Left lung (tissue), 4 donors: ENCODE measurements at regions not wholly inside any gene's neighbourhood (a gene's known extent, or its start where the extent isn't known, plus 50 kb on each side); places are given as distances from the start of the nearest gene placed in this dataset.
A peak's percentile ranks its signal among the peaks of the same experiment; 100 is the strongest.

Experiments used
- ATAC-seq: fragments of 200-7000 bp; cut with Tn5 transposase; one replicate; pipeline ENCODE4 v1.9.1; 2020; ENCODE audit warnings: moderate library complexity
- DNase-seq, 4 donors: peaks; one replicate each; pipeline ENCODE4 v3.0.0-alpha.2; 2013 to 2020
- H3K27ac ChIP-seq, 2 donors: fragments of 200-600 bp; sonication (generic) in 1 of 2; one replicate each; pipeline versions ENCODE4 v1.5.0 to v1.8.0; 2020 to 2021
- H3K27me3 ChIP-seq, 2 donors: fragments of 200-600 bp; sonication (generic) in 1 of 2; one replicate each; pipeline versions ENCODE4 v1.5.0 to v1.8.0; 2020 to 2021
- H3K36me3 ChIP-seq, 2 donors: fragments of 200-600 bp; sonication (generic) in 1 of 2; one replicate each; pipeline versions ENCODE4 v1.5.0 to v1.8.0; 2020 to 2021
- H3K4me1 ChIP-seq, 2 donors: fragments of 200-600 bp; one replicate each; pipeline ENCODE4 v1.8.0; 2021
- H3K4me3 ChIP-seq, 2 donors: fragments of 200-600 bp; sonication (generic) in 1 of 2; one replicate each; pipeline versions ENCODE4 v1.5.0 to v1.8.0; 2020 to 2021; ENCODE audit warnings: mild to moderate bottlenecking in 1 of 2
- H3K9me3 ChIP-seq, 2 donors: fragments of 200-600 bp; sonication (generic) in 1 of 2; one replicate each; pipeline versions ENCODE4 v1.5.0 to v1.8.0; 2020 to 2021
- intact Hi-C, 2 donors: fragments of 100-400 bp; cut with DNase I; formaldehyde crosslinking; loops; one replicate each; pipeline versions ENCODE4 v1.11.2 to v1.14.2; 2022
- TF ChIP-seq, protein P1 (sequence below), 2 donors: fragments of 200-600 bp; sonication (generic) in 1 of 2; IDR thresholded peaks; one replicate each; pipeline versions ENCODE4 v1.5.0 to v1.8.0; 2021; ENCODE audit warnings: antibody characterized with exemption in 2 of 2
- donor health status: DM: no; HTN: yes; CAD: no.
- donor health status: DM: no; HTN: no; CAD: no.

- H3K4me3 ChIP-seq, result no peak overlapping the region
- TF ChIP-seq, protein P1, sequence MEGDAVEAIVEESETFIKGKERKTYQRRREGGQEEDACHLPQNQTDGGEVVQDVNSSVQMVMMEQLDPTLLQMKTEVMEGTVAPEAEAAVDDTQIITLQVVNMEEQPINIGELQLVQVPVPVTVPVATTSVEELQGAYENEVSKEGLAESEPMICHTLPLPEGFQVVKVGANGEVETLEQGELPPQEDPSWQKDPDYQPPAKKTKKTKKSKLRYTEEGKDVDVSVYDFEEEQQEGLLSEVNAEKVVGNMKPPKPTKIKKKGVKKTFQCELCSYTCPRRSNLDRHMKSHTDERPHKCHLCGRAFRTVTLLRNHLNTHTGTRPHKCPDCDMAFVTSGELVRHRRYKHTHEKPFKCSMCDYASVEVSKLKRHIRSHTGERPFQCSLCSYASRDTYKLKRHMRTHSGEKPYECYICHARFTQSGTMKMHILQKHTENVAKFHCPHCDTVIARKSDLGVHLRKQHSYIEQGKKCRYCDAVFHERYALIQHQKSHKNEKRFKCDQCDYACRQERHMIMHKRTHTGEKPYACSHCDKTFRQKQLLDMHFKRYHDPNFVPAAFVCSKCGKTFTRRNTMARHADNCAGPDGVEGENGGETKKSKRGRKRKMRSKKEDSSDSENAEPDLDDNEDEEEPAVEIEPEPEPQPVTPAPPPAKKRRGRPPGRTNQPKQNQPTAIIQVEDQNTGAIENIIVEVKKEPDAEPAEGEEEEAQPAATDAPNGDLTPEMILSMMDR (IDR thresholded peaks at IDR 0.05), result no peak
- H3K36me3 ChIP-seq, result no peaks in the 10 kb centered on the region
- no peaks in the 10 kb centered on the region for H3K9me3 ChIP-seq
- H3K27ac ChIP-seq, result no peak overlapping the region
- no peaks in the 10 kb centered on the region for H3K27me3 ChIP-seq
- intact Hi-C loops, result loop anchor here in 1 of 2 donors (10.0 kb wide), 1 partner anchor 401 kb away; the partner anchor contains the start of gene MAFB
- H3K4me1 ChIP-seq, result peaks cover 11 to 14% of the 10 kb centered on the region in 2 donors
- DNase-seq (no peak), ATAC-seq (no peak)
Measured at GRCh38 chr20:40283689-40284088, 405.3 kb downstream of the MAFB start.

DNA sequence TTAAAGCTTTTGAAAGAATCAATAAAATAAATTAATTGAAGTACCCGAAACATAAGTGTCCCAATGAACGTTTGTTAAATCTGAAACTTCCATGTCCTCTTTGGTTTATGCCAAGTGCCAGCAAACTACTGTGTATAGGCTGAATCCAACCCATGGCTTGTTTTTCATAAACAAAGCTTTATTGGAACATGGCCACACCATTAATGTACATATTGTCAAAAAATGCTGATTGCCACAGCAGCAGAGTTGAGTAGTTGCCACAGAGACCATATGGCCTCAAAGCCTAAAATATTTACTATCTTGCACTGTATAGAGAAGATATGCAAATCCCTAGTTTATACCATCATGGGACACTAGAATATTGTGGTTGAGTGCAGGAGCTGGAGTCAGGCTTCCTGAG is 406.1 kb downstream of the MAFB start:
- ATAC-seq, result no peak
- H3K36me3 ChIP-seq, result no peaks in the 10 kb centered on the region
- H3K27ac ChIP-seq, result no peak overlapping the region
- no peaks in the 10 kb centered on the region for H3K9me3 ChIP-seq
- TF ChIP-seq, protein P1 (IDR thresholded peaks at IDR 0.05), result no peak
- H3K4me3 ChIP-seq, result no peak overlapping the region
- intact Hi-C loops, result loop anchor here in 1 of 2 donors (10.0 kb wide), 1 partner anchor 402 kb away; the partner anchor contains the start of gene MAFB
- peak in 2 of 4 donors; percentile 23 to 29 for DNase-seq
- no peaks in the 10 kb centered on the region for H3K27me3 ChIP-seq
- H3K4me1 ChIP-seq, result peaks cover 14 to 16% of the 10 kb centered on the region in 2 donors

- H3K27ac ChIP-seq, result no peak overlapping the region
- H3K4me3 ChIP-seq, result no peak overlapping the region
- intact Hi-C loops, result loop anchor here in 1 of 2 donors (10.0 kb wide), 1 partner anchor 402 kb away; the partner anchor contains the start of gene MAFB
- DNase-seq (peak in 2 of 4 donors; percentile 39 to 54), ATAC-seq (no peak)
- H3K9me3 ChIP-seq, result no peaks in the 10 kb centered on the region
- no peaks in the 10 kb centered on the region for H3K27me3 ChIP-seq
- H3K36me3 ChIP-seq, result no peaks in the 10 kb centered on the region
- TF ChIP-seq, protein P1 (IDR thresholded peaks at IDR 0.05), result no peak
- H3K4me1 ChIP-seq, result peaks cover 14 to 16% of the 10 kb centered on the region in 2 donors
Measured at GRCh38 chr20:40282541-40282940, 406.5 kb downstream of the MAFB start.

- H3K4me1 ChIP-seq, result peaks cover 14 to 16% of the 10 kb centered on the region in 2 donors
- H3K27me3 ChIP-seq, result no peaks in the 10 kb centered on the region
- TF ChIP-seq, protein P1 (IDR thresholded peaks at IDR 0.05), result no peak
- H3K4me3 ChIP-seq, result no peak overlapping the region
- H3K9me3 ChIP-seq, result no peaks in the 10 kb centered on the region
- intact Hi-C loops, result loop anchor here in 1 of 2 donors (10.0 kb wide), 1 partner anchor 404 kb away; the partner anchor contains the start of gene MAFB
- H3K27ac ChIP-seq, result no peak overlapping the region
- DNase-seq (no peak), ATAC-seq (no peak)
- no peaks in the 10 kb centered on the region for H3K36me3 ChIP-seq
Measured at GRCh38 chr20:40280616-40281015, 408.4 kb downstream of the MAFB start.

DNA sequence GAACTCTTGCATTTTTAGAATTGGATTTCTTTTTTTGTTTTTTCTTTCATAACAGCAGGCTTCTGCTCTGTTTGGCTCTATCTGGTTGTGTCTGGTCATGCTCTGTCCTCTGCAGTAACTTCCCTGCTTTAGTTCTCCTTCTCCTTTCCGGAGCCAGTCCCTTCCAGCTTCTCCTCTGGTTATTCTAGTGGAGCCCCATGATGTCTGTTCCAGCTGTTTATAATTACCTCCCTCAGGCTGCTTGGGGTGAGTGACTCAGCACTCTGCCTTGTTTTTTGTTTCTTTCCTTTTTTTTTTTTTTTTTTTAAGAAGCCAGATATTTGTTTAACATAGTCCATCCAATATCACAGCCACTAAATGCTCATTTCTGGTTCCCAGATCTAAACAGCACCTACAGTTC is 409.6 kb downstream of the MAFB start:
- H3K27ac ChIP-seq, result peak overlapping the region; percentile 73 to 74
- H3K27me3 ChIP-seq, result no peaks in the 10 kb centered on the region
- DNase-seq (peak in 3 of 4 donors; percentile 34 to 60 (median 48)), ATAC-seq (peak; percentile 92)
- H3K4me3 ChIP-seq, result no peak overlapping the region
- TF ChIP-seq, protein P1 (IDR thresholded peaks at IDR 0.05), result no peak
- no peaks in the 10 kb centered on the region for H3K9me3 ChIP-seq
- intact Hi-C loops, result no loop called here
- no peaks in the 10 kb centered on the region for H3K36me3 ChIP-seq
- H3K4me1 ChIP-seq, result peaks cover 14 to 16% of the 10 kb centered on the region in 2 donors
